Keratinocyte (primary cell): ENCODE measurements at regions not wholly inside any gene's neighbourhood (a gene's known extent, or its start where the extent isn't known, plus 50 kb on each side); places are given as distances from the start of the nearest gene placed in this dataset.
"Not testable (repeated sequence)": the region's sequence is repeated elsewhere in the genome, so short reads cannot be mapped to it uniquely, and the experiment has no call there.

ENCODE experiments used
- CTCF ChIP-seq, 3 experiments: IDR thresholded peaks in 1 of 3; conservative IDR thresholded peaks in 1 of 3; optimal IDR thresholded peaks in 1 of 3; 2 replicates in 2 of 3; 3 replicates in 1 of 3; pipeline versions ENCODE3 to v1.5.1; 2011; ENCODE audit warnings: low read length in 3 of 3, mild to moderate bottlenecking in 3 of 3, moderate library complexity in 2 of 3, control low read depth in 1 of 3, inconsistent platforms in 1 of 3; ENCODE audit not compliant: insufficient read depth in 2 of 3; ENCODE audit errors: extremely low read depth in 1 of 3
- EZH2 ChIP-seq: IDR thresholded peaks from one replicate; pipeline ENCODE4 v1.6.1; 2012; ENCODE audit warnings: inconsistent platforms, mild to moderate bottlenecking, low read length, moderate library complexity

- not testable (repeated sequence) for TF ChIP-seq CTCF (optimal IDR thresholded peaks at IDR 0.05 in 1 of 3, IDR thresholded peaks at IDR 0.05 in 1 of 3, conservative IDR thresholded peaks at IDR 0.05 in 1 of 3; ENCODE audit: extremely low read depth in 1 of 3, insufficient read depth in 2 of 3, low read length in 3 of 3); EZH2
Measured at GRCh38 chr16:88243921-88244320, 138.8 kb upstream of the ZNF469 start.
